SK-N-SH (cell line): ENCODE measurements at regions not wholly inside any gene's neighbourhood (a gene's known extent, or its start where the extent isn't known, plus 50 kb on each side); places are given as distances from the start of the nearest gene placed in this dataset.

Source experiments
- CTCF ChIP-seq: fragments of 200-600 bp; sonication (generic); IDR thresholded peaks from 2 replicates; pipeline ENCODE4 v1.6.1; 2017; ENCODE audit warnings: antibody characterized with exemption, mild to moderate bottlenecking, moderate library complexity
- ELF1 ChIP-seq: IDR thresholded peaks from 2 replicates; pipeline ENCODE4 v1.4.0; 2012
- JUND ChIP-seq: IDR thresholded peaks from 2 replicates; pipeline ENCODE4 v1.4.0; 2012
- MAX ChIP-seq: IDR thresholded peaks from 2 replicates; pipeline ENCODE4 v1.4.0; 2012; ENCODE audit warnings: low read depth
- TAF1 ChIP-seq: IDR thresholded peaks from 2 replicates; pipeline ENCODE4 v1.6.1; 2012; ENCODE audit warnings: low read depth, mild to moderate bottlenecking, low read length, moderate library complexity, borderline replicate concordance

- TF ChIP-seq CTCF: no peak
- no peak for TF ChIP-seq JUND
- no peak for TF ChIP-seq MAX
- no peak for TF ChIP-seq TAF1
- no peak for TF ChIP-seq ELF1
These were observed 81.7 kb upstream of the NECTIN1 start for GRCh38 chr11:119810478-119811232.
